ENCODE measurements at regions not wholly inside any gene's neighbourhood (a gene's known extent, or its start where the extent isn't known, plus 50 kb on each side); places are given as distances from the start of the nearest gene placed in this dataset.

DNA sequence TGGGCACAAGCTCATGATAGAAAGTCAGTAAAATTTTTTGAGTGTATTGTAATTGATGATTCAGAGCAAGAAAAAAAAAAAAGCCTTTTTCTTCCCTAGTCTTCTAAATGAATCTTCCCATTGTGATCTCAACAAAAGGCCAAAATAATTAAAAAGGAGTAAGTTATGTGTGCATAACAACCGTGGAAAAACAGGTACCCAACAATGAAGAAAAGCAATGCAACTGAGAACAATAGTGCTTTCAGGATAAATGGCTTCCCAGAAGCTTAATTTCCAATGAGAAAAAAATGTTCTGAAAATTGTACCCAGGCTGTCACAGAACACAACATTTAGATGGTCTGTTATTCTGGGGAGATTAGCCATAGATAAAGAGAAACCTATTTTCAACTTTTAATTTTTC is 399.0 kb upstream of the AGA start:
- no peak for DNase-seq
- TF ChIP-seq GATA1 (IDR thresholded peaks at IDR 0.05; ENCODE audit: low read depth, low read length) (no peak), POLR2A (IDR thresholded peaks at IDR 0.05; ENCODE audit: low read length) (no peak)

DNA sequence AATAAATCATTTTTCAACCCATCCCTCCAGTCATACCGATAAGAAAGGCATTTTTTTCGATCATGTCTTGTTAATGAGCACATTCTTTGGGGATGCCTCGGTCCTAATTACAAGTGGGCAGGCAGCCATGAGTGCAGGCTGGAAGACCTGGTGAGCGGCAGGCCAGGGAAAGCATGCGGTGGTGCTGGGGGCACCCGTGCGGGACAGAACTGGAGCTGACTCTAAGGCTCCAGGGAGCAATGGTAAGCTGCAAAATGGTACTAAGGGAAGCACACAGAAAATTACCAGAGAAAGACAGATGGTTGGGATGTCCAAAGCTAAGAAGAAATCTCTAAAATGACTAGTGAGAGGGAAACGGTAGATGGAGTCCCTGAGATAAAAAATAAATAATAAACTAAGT is 411.0 kb upstream of the AGA start:
- no peak for DNase-seq
- TF ChIP-seq POLR2A (IDR thresholded peaks at IDR 0.05; ENCODE audit: low read length) (no peak), GATA1 (IDR thresholded peaks at IDR 0.05; ENCODE audit: low read depth, low read length) (no peak)

DNA sequence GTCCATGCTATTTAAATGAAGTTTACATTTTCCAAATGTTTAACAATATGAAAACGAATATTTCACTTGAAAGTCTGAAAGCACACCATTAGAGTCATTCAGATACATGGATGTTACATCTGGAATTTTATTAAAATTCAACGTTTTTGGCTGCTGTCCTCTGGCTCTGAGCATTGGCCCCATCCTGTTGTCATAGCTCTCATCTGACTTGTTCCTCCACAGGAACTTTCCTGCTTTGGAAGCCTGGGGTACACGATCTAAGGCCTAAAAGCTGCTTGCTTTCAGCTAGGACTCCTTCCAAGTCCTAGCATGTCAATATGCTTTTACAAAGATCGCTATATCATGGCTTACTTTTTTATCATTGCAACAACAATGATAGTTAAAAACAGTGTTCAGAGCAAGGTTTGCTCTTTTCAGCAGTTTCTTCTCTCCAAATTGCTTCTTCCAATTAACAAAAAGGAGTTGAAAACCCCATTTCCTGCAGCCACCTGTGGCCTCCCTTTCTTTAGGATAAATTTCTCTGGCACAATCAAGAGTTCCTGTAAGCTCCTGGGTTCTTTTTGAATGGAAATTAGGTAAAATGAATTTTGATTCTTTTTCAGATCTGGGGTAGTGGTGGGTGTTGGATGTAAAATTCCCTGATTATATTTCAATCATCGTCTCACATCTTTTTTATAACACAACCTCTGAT is 413.4 kb upstream of the AGA start:
- TF ChIP-seq GATA1 (IDR thresholded peaks at IDR 0.05; ENCODE audit: low read depth, low read length) = no peak
- no peak for TF ChIP-seq POLR2A (IDR thresholded peaks at IDR 0.05; ENCODE audit: low read length)
- DNase-seq = no peak

DNA sequence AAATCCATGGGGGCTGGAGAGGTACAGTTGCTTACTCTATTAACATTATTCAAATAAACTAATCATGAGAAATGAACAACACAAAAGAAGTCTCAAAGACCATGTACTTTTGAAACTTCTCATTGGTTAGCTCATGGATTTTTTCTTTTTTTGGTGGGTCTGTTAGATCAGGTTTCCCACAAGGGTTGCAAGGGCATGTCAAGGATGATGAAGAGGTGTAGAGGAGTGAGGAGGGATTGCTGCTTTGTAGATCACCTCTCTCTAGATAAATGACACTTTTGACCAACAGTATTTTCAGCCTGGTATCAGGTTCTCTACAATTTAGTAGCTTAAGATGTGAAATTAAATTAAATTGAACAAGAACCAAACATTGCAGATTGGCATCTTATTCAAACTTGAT is 417.9 kb upstream of the AGA start:
- no peak for DNase-seq
- no peak for TF ChIP-seq GATA1 (IDR thresholded peaks at IDR 0.05; ENCODE audit: low read depth, low read length)
- no peak for TF ChIP-seq POLR2A (IDR thresholded peaks at IDR 0.05; ENCODE audit: low read length)

DNA sequence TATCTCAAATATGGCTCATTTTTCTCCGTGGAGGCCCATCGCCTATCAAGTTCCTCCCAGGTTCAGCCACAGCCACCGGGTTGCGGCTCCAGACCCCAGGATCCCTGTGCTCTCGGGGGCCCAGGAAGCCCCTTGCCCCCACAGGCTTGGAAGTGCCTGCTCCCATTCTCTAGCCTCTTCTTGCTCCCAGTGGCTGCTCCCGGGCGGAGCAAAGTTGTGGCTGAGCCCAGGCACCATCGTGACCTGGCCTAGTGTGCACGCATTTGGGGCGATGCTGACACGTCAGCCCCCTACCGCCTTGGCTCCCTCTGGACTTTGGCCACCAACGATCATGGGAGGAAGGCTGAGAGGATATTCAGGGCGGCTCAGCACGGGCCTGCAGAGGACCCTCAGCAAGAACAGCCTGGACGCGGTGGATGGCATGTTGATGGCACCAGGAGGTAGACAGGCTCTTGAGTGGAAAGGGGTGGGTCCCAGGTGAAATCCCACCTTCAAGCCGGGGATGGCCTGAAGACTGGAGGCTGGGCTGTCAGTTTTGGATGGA is 419.4 kb upstream of the AGA start:
- no peak for DNase-seq
- TF ChIP-seq GATA1 (IDR thresholded peaks at IDR 0.05; ENCODE audit: low read depth, low read length) = no peak
- TF ChIP-seq POLR2A (IDR thresholded peaks at IDR 0.05; ENCODE audit: low read length) = no peak

DNA sequence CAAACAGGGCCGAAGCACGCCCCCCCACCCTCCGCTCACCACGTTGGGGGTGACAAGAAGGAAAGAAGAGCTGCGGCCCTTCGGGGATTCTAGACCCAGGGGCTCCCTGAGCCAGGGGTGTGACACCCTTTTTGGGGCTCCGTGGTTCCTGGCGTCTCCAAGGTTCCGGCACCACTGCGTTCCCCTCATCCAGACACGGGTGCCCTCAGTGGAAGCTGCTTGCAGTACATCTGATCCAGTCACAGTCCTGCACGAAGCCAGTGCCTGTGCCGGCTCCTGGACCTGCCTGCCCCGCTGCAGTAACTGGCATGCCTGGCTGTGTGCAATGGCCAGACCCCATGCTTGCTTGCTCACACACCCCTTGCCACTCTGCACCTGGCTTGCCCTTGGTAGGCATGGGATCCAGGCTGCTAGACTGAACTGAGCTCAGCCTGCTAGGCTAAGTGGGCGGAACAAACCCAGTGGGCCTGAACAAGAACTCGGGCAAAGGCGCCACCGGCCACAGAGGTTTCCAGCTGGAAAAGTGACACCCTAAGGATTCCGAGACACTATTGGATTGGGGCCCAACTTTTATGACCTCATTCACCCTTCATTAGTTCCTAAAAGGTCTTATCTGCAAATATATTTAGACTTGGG is 420.4 kb upstream of the AGA start:
- no peak for TF ChIP-seq GATA1 (IDR thresholded peaks at IDR 0.05; ENCODE audit: low read depth, low read length)
- TF ChIP-seq POLR2A (IDR thresholded peaks at IDR 0.05; ENCODE audit: low read length) = no peak
- DNase-seq = no peak

DNA sequence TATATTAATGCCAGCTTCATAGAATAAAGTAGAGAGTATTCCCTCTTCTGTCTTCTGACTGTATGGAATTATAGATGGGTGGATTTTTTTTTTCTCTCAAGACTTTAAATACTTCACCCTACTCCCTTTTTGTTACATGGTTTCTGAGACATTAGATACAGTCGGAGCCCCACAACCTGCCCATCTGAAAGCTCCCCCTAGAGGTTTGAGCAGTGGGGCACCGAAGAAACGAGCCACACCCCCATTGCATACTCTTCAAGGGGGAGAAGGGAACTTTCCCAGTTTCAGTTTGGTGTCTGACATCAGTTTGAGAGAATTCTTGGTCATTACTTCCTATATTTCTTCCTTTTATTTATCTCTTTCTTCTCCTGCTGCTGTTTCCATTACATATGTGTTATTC is 437.6 kb upstream of the AGA start:
- no peak for TF ChIP-seq POLR2A (IDR thresholded peaks at IDR 0.05; ENCODE audit: low read length)
- TF ChIP-seq GATA1 (IDR thresholded peaks at IDR 0.05; ENCODE audit: low read depth, low read length) = no peak
- DNase-seq = no peak

DNA sequence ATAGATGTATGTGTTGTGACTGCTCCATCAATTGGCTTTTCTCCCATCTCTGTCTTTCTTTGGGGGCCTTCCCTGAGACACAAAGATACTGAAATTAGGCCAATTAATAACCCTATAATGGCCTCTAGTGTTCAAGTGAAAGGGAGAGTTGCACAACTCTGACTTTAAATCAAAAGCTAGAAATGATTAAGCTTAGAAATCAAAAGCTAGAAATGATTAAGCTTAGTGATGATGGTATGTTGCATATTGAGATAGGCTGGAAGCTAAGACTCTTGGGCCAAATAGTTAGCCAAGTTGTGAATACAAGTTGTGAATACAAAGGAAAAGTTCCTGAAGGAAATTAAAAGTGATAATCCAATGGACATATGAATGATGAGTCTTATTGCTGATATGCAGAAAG is 452.9 kb upstream of the AGA start:
- DNase-seq = no peak
- TF ChIP-seq GATA1 (IDR thresholded peaks at IDR 0.05; ENCODE audit: low read depth, low read length) (no peak), POLR2A (IDR thresholded peaks at IDR 0.05; ENCODE audit: low read length) (no peak)

DNA sequence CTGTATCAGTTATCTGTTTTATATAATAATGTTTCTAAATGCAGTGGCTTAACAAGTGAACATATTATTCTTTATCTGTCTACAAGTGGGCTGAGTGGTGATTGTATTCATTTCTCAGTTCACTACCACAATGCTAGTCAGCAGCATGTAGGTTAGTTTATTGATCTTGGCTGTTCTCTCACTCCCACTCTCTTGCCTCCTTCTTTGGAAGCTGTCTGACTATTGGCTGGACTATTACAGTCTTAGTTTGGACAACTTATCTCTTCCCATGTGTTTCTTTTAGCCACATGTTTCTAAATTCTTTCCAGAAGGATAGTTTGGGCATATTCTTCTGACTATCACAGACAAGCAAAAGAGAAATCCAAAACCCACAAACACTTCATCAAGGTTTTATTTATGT is 459.5 kb upstream of the AGA start:
- TF ChIP-seq POLR2A (IDR thresholded peaks at IDR 0.05; ENCODE audit: low read length) (no peak), GATA1 (IDR thresholded peaks at IDR 0.05; ENCODE audit: low read depth, low read length) (no peak)
- no peak for DNase-seq

DNA sequence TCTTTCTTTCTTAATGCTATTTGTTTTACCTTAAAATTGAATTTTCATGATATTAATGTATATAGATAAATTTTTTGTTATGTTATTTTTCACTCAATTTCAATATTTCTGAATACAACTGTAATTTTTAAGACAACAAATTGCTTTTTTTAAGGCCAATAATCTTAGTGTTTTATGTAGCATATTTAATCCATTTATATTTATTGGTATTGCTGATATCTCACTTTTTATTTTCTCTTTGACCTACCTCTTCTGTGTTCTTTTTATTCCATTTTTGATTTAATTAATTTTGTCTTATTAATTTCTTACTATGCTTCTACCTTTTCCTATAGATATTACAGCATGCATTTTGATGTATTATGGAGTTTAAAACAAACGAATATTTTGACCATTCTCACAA is 460.1 kb upstream of the AGA start:
- no peak for DNase-seq
- no peak for TF ChIP-seq POLR2A (IDR thresholded peaks at IDR 0.05; ENCODE audit: low read length)
- no peak for TF ChIP-seq GATA1 (IDR thresholded peaks at IDR 0.05; ENCODE audit: low read depth, low read length)

DNA sequence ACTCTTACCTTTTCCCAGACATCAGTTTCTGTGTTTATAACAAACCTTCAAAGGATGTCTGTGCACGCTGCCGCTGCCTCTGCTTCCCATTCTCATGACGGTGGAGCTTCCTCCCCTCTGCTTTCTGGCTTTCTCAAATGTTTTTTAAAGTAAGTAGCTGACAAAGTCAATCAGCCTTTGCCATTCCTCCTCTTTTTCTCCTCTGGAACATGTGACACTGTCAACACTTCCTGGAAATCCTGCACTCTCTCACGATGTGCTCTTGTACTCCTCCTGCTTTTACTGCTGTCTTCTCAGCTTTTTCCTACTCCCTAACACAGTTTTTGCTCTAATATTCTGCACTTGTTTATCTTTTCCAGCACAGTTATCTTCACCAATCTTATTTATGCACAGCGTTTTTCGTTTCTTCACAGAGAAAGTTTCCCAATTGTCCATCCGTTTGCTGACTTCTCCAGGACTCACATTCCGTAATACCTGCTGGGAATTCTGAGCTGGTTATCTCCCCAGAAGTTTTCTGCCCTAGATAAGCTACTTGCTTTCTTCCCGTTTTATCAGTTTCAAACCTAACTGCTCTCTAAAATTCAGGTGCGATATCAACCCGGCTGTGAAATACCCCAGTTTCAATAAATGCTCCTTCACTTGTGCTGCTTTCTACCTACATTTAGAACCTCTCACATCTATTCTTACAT is 465.6 kb upstream of the AGA start:
- no peak for DNase-seq
- no peak for TF ChIP-seq POLR2A (IDR thresholded peaks at IDR 0.05; ENCODE audit: low read length)
- TF ChIP-seq GATA1 (IDR thresholded peaks at IDR 0.05; ENCODE audit: low read depth, low read length) = no peak

DNA sequence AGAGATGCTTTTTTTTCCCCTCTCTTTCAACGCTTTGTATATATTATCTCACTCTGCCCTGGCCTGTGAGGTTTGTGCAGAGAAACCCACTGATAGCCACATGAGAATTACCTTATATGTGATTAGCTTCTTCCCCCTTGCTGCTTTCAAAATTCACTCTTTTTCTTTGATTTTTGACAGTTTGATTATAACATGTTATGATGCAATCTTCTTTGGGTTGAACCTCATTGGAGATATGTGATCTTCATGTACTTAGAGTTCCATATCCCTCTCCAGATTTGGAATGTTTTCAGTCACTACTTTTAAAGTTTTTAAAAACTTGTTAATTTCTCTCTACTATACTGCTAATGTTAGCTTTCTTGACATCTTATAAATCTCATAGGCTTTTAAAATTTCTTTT is 479.5 kb upstream of the AGA start:
- no peak for TF ChIP-seq POLR2A (IDR thresholded peaks at IDR 0.05; ENCODE audit: low read length)
- no peak for TF ChIP-seq GATA1 (IDR thresholded peaks at IDR 0.05; ENCODE audit: low read depth, low read length)
- no peak for DNase-seq

DNA sequence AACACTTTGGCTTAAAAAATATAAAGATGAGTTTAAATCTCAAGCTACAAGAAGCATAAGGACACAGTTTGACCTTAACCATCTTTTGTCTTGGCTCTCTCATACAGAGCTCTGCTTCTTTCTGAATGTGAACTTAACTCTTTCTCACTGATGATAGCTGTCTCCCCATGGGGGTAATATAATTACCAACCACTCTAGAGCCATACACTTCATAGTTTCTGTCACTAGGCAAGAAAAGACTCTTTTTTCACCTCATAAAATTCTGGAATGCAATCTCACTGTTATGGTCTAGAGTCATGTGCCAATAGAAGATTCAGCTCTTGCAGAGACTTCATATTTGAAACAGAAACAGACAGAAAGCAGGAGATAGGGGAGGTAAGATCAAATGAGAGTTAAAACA is 481.7 kb upstream of the AGA start:
- no peak for DNase-seq
- TF ChIP-seq POLR2A (IDR thresholded peaks at IDR 0.05; ENCODE audit: low read length) (no peak), GATA1 (IDR thresholded peaks at IDR 0.05; ENCODE audit: low read depth, low read length) (no peak)

DNA sequence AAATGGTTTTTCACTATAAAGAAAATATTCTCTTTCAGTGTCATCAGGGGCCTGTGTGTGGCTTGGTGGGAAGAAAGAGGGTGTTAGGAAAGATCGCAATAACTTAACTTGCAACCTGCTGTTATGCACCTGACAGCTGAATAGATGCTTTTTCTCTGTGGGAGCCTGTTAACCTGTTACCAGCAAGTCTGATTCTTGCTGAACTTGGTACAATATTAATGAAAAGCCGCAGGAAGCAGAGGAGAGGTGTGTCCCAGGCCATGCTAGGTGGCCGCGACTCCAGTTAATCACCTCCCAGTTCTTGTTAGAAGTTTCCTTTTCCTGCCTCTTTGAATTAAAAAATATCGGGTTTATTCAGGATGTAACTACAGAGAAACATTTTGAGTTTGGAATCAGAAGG is 494.8 kb upstream of the AGA start:
- TF ChIP-seq GATA1 (IDR thresholded peaks at IDR 0.05; ENCODE audit: low read depth, low read length) = no peak
- TF ChIP-seq POLR2A (IDR thresholded peaks at IDR 0.05; ENCODE audit: low read length) = no peak
- DNase-seq = no peak

Data from erythroblast (primary cell).